ENCODE measurements at regions not wholly inside any gene's neighbourhood (a gene's known extent, or its start where the extent isn't known, plus 50 kb on each side); places are given as distances from the start of the nearest gene placed in this dataset.

DNA sequence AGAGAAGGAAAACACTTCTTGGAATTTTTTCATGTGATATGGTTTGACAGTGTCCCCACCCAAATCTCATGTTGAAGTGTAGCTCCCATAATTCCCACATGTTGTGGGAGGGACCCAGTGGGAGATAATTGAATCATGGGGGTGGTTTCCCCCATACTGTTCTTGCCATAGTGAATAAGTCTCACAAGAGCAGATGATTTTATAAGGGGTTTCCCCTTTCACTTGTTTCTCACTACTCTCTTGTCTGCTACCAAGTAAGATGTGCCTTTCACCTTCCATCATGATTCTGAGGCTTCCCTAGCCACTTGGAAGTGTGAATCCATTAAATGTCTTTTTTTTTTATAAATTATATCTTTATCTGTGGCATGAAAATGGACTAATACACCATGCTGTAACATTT lies 250.7 kb downstream of the LPIN1 start (continued):
- TF ChIP-seq CBX2 (IDR thresholded peaks at IDR 0.05; ENCODE audit: borderline replicate concordance, low read depth) (no peak), NR3C1 (IDR thresholded peaks at IDR 0.05) (no peak), MAFK (IDR thresholded peaks at IDR 0.05; ENCODE audit: partially characterized antibody) (no peak), EHMT2 (IDR thresholded peaks at IDR 0.05; ENCODE audit: low read depth) (no peak), NPAS2 (CRISPR knock-in tag; IDR thresholded peaks at IDR 0.05; ENCODE audit: borderline replicate concordance) (no peak)
- TF ChIP-seq, protein P1, sequence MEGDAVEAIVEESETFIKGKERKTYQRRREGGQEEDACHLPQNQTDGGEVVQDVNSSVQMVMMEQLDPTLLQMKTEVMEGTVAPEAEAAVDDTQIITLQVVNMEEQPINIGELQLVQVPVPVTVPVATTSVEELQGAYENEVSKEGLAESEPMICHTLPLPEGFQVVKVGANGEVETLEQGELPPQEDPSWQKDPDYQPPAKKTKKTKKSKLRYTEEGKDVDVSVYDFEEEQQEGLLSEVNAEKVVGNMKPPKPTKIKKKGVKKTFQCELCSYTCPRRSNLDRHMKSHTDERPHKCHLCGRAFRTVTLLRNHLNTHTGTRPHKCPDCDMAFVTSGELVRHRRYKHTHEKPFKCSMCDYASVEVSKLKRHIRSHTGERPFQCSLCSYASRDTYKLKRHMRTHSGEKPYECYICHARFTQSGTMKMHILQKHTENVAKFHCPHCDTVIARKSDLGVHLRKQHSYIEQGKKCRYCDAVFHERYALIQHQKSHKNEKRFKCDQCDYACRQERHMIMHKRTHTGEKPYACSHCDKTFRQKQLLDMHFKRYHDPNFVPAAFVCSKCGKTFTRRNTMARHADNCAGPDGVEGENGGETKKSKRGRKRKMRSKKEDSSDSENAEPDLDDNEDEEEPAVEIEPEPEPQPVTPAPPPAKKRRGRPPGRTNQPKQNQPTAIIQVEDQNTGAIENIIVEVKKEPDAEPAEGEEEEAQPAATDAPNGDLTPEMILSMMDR (IDR thresholded peaks at IDR 0.05): no peak

DNA sequence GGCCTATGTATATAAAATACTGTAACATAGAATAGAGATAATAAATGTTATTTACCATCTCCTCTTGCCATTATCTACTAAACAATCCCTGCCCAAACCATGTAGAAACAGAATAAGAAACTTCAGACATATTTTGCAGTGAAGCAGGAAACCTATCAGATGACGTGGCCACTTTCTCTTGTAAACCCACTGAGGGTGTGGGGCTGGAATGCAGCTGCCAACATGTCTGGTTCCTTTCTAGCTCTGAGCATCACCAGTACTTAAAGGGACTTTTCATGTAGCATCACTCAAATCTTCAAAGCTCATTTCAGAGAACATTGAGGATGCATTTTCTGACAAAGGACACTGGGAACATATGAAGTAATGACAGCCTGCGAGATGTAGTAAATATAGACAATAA lies 251.8 kb downstream of the LPIN1 start:
- CTCF ChIA-PET: interaction anchor here (0.8 kb wide), 1 partner anchor 1008 kb away, joined by 3 read pairs; no protein-coding TSS in a partner anchor
- DNase-seq (ENCODE audit: low read depth in 1 of 2, low spot score in 1 of 2): no peak
- no peak overlapping the region for H3K4me3 ChIP-seq
- ATAC-seq: no peak
- no peak overlapping the region for H3K27ac ChIP-seq
- no peaks in the 10 kb centered on the region for H3K4me1 ChIP-seq
- no peak overlapping the region for H3K4me2 ChIP-seq
- no peak for FAIRE-seq
- TF ChIP-seq TP53 (CRISPR knock-in tag; IDR thresholded peaks at IDR 0.05) (no peak), KDM1A (IDR thresholded peaks at IDR 0.05; ENCODE audit: low read depth) (no peak), ZSCAN20 (CRISPR knock-in tag; IDR thresholded peaks at IDR 0.05) (no peak), HDAC2 (IDR thresholded peaks at IDR 0.05) (no peak), CEBPB (IDR thresholded peaks at IDR 0.05) (no peak), CHD2 (IDR thresholded peaks at IDR 0.05; ENCODE audit: low read length, partially characterized antibody) (no peak), SMC3 (IDR thresholded peaks at IDR 0.05) (no peak)
- TF ChIP-seq, protein P2, sequence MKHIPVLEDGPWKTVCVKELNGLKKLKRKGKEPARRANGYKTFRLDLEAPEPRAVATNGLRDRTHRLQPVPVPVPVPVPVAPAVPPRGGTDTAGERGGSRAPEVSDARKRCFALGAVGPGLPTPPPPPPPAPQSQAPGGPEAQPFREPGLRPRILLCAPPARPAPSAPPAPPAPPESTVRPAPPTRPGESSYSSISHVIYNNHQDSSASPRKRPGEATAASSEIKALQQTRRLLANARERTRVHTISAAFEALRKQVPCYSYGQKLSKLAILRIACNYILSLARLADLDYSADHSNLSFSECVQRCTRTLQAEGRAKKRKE (CRISPR knock-in tag; IDR thresholded peaks at IDR 0.05; ENCODE audit: low read depth): no peak
- TF ChIP-seq, protein P1 (IDR thresholded peaks at IDR 0.05): no peak
- POLR2A ChIA-PET: no interaction called here
- H3K9me3 ChIP-seq: no peaks in the 10 kb centered on the region
- WGBS (ENCODE audit: missing lambda C conversion rate): 1% methylated on average over 2 of the region's 2 CpGs

DNA sequence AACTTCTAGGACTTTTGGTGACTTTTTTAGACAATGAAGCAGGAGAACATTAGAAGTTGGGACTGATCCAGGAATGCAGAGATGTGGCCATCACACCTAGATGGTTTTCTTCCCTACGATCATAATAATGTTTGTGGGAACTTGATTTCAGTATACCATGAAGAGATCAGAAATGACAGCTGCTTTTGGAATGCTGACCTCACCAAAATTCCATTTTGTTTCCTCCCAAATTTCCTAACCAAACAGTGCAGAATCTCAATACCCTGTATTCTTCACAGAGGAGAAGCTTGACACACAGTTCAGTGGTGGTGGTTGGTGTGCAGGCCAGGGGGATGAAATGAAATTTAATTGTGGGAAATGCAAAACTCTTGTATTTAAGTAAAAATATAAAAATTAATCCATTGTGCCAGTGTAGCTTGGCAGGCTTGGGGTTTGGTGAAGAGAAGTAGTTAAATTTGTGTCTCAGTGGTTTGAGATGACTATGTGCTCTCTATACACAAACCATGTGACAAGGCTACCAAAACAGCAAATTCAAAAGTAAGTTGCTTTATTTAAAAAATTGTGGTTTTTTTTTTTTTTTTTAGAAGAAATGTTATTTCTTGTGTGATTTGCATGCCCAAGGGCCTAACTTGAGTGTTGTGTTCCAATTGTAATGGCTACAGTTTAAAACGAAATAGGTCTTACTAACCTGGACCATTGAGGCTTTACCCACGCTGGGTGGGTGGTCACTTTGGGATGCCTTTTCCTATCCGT lies 252.4 kb downstream of the LPIN1 start:
- no peak for DNase-seq (ENCODE audit: low read depth in 1 of 2, low spot score in 1 of 2)
- Histone ChIP-seq H3K4me3 (no peak overlapping the region), H3K4me1 (no peaks in the 10 kb centered on the region), H3K9me3 (no peaks in the 10 kb centered on the region), H3K27ac (no peak overlapping the region), H3K4me2 (no peak overlapping the region)
- no peak for ATAC-seq
- POLR2A ChIA-PET: no interaction called here
- no peak for FAIRE-seq
- WGBS (ENCODE audit: missing lambda C conversion rate): 4% methylated on average over 4 of the region's 4 CpGs
- CTCF ChIA-PET: interaction anchor here (0.8 kb wide), 1 partner anchor 1008 kb away, joined by 3 read pairs; no protein-coding TSS in a partner anchor
- no peak for TF ChIP-seq CBX8 (IDR thresholded peaks at IDR 0.05)
- TF ChIP-seq, protein P3, sequence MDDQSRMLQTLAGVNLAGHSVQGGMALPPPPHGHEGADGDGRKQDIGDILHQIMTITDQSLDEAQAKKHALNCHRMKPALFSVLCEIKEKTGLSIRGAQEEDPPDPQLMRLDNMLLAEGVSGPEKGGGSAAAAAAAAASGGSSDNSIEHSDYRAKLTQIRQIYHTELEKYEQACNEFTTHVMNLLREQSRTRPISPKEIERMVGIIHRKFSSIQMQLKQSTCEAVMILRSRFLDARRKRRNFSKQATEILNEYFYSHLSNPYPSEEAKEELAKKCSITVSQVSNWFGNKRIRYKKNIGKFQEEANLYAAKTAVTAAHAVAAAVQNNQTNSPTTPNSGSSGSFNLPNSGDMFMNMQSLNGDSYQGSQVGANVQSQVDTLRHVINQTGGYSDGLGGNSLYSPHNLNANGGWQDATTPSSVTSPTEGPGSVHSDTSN (IDR thresholded peaks at IDR 0.05): no peak
- TF ChIP-seq RNF2 (IDR thresholded peaks at IDR 0.05; ENCODE audit: borderline replicate concordance, low read depth): no peak
- no peak for TF ChIP-seq CHD4 (IDR thresholded peaks at IDR 0.05; ENCODE audit: borderline replicate concordance)
- TF ChIP-seq, protein P4, sequence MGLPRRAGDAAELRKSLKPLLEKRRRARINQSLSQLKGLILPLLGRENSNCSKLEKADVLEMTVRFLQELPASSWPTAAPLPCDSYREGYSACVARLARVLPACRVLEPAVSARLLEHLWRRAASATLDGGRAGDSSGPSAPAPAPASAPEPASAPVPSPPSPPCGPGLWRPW (IDR thresholded peaks at IDR 0.05): no peak
- TF ChIP-seq FOSB (CRISPR knock-in tag; IDR thresholded peaks at IDR 0.05): no peak
- TF ChIP-seq PHF8 (IDR thresholded peaks at IDR 0.05; ENCODE audit: borderline replicate concordance, low read depth): no peak
- TF ChIP-seq, protein P1 (IDR thresholded peaks at IDR 0.05): no peak
- TF ChIP-seq POLR2A (IDR thresholded peaks at IDR 0.05; ENCODE audit: low read length): no peak
- no peak for TF ChIP-seq EHMT2 (IDR thresholded peaks at IDR 0.05; ENCODE audit: low read depth)
- no peak for TF ChIP-seq GATA3 (IDR thresholded peaks at IDR 0.05; ENCODE audit: borderline replicate concordance)
- TF ChIP-seq RAD21 (conservative IDR thresholded peaks at IDR 0.05 in 1 of 2, IDR thresholded peaks at IDR 0.05 in 1 of 2): no peak
- TF ChIP-seq JUNB (IDR thresholded peaks at IDR 0.05): no peak
- no peak for TF ChIP-seq TFCP2L1 (CRISPR knock-in tag; IDR thresholded peaks at IDR 0.05)
- TF ChIP-seq RFX5 (IDR thresholded peaks at IDR 0.05): no peak

Measured in A549 (cell line).